ENCODE measurements at regions not wholly inside any gene's neighbourhood (a gene's known extent, or its start where the extent isn't known, plus 50 kb on each side); places are given as distances from the start of the nearest gene placed in this dataset.
"Not testable (repeated sequence)": the region's sequence is repeated elsewhere in the genome, so short reads cannot be mapped to it uniquely, and the experiment has no call there.

GRCh38 chr7:149697767-149698166 is 75.6 kb downstream of the ZNF467 start:
- H3K4me3 ChIP-seq (ENCODE audit: insufficient read depth, low read depth, low read length, poor library complexity, severe bottlenecking); H3K27ac ChIP-seq (ENCODE audit: insufficient read depth, low read length, poor library complexity, severe bottlenecking); H3K9me3 ChIP-seq (ENCODE audit: control insufficient read depth, low read length); DNase-seq; H3K36me3 ChIP-seq (ENCODE audit: control insufficient read depth, insufficient read depth, low read length); H3K4me1 ChIP-seq (ENCODE audit: control insufficient read depth, insufficient read depth, low read length, poor library complexity, severe bottlenecking); H3K27me3 ChIP-seq (replicated peaks; ENCODE audit: control insufficient read depth, insufficient read depth, low read length, poor library complexity, severe bottlenecking): not testable (repeated sequence)

- Histone ChIP-seq H3K4me3 (ENCODE audit: insufficient read depth, low read depth, low read length, poor library complexity, severe bottlenecking) (no peak overlapping the region), H3K27ac (ENCODE audit: insufficient read depth, low read length, poor library complexity, severe bottlenecking) (no peak overlapping the region), H3K9me3 (ENCODE audit: control insufficient read depth, low read length) (no peaks in the 10 kb centered on the region), H3K27me3 (replicated peaks; ENCODE audit: control insufficient read depth, insufficient read depth, low read length, poor library complexity, severe bottlenecking) (peaks cover 7% of the 10 kb centered on the region), H3K4me1 (ENCODE audit: control insufficient read depth, insufficient read depth, low read length, poor library complexity, severe bottlenecking) (no peaks in the 10 kb centered on the region), H3K36me3 (ENCODE audit: control insufficient read depth, insufficient read depth, low read length) (no peaks in the 10 kb centered on the region)
- DNase-seq, result no peak
Measured at GRCh38 chr7:149696280-149696679, 77.1 kb downstream of the ZNF467 start.

GRCh38 chr7:149692557-149692982 is 80.8 kb downstream of the ZNF467 start:
- no peak for DNase-seq
- Histone ChIP-seq H3K4me3 (ENCODE audit: insufficient read depth, low read depth, low read length, poor library complexity, severe bottlenecking) (no peak overlapping the region), H3K27me3 (replicated peaks; ENCODE audit: control insufficient read depth, insufficient read depth, low read length, poor library complexity, severe bottlenecking) (peaks cover 15% of the 10 kb centered on the region), H3K27ac (ENCODE audit: insufficient read depth, low read length, poor library complexity, severe bottlenecking) (no peak overlapping the region), H3K36me3 (ENCODE audit: control insufficient read depth, insufficient read depth, low read length) (no peaks in the 10 kb centered on the region), H3K9me3 (ENCODE audit: control insufficient read depth, low read length) (no peaks in the 10 kb centered on the region), H3K4me1 (ENCODE audit: control insufficient read depth, insufficient read depth, low read length, poor library complexity, severe bottlenecking) (no peaks in the 10 kb centered on the region)

GRCh38 chr7:149692056-149692455 is 81.3 kb downstream of the ZNF467 start:
- H3K4me3 ChIP-seq (ENCODE audit: insufficient read depth, low read depth, low read length, poor library complexity, severe bottlenecking), result no peak overlapping the region
- H3K36me3 ChIP-seq (ENCODE audit: control insufficient read depth, insufficient read depth, low read length), result no peaks in the 10 kb centered on the region
- no peaks in the 10 kb centered on the region for H3K9me3 ChIP-seq (ENCODE audit: control insufficient read depth, low read length)
- H3K27ac ChIP-seq (ENCODE audit: insufficient read depth, low read length, poor library complexity, severe bottlenecking), result no peak overlapping the region
- H3K4me1 ChIP-seq (ENCODE audit: control insufficient read depth, insufficient read depth, low read length, poor library complexity, severe bottlenecking), result no peaks in the 10 kb centered on the region
- no peak for DNase-seq
- peaks cover 15% of the 10 kb centered on the region for H3K27me3 ChIP-seq (replicated peaks; ENCODE audit: control insufficient read depth, insufficient read depth, low read length, poor library complexity, severe bottlenecking)

- DNase-seq, result no peak
Measured at GRCh38 chr7:149690688-149691446, 82.5 kb downstream of the ZNF467 start.

GRCh38 chr7:149689291-149689721 is 84.1 kb downstream of the ZNF467 start:
- Histone ChIP-seq H3K27ac (ENCODE audit: insufficient read depth, low read length, poor library complexity, severe bottlenecking) (no peak overlapping the region), H3K4me3 (ENCODE audit: insufficient read depth, low read depth, low read length, poor library complexity, severe bottlenecking) (no peak overlapping the region), H3K4me1 (ENCODE audit: control insufficient read depth, insufficient read depth, low read length, poor library complexity, severe bottlenecking) (no peaks in the 10 kb centered on the region), H3K27me3 (replicated peaks; ENCODE audit: control insufficient read depth, insufficient read depth, low read length, poor library complexity, severe bottlenecking) (peaks cover 15% of the 10 kb centered on the region), H3K9me3 (ENCODE audit: control insufficient read depth, low read length) (no peaks in the 10 kb centered on the region), H3K36me3 (ENCODE audit: control insufficient read depth, insufficient read depth, low read length) (no peaks in the 10 kb centered on the region)
- no peak for DNase-seq

More at GRCh38 chr7:149690688-149691446, 82.5 kb downstream of the ZNF467 start:
- Histone ChIP-seq H3K27me3 (replicated peaks; ENCODE audit: control insufficient read depth, insufficient read depth, low read length, poor library complexity, severe bottlenecking) (peaks cover 15% of the 10 kb centered on the region), H3K36me3 (ENCODE audit: control insufficient read depth, insufficient read depth, low read length) (no peaks in the 10 kb centered on the region), H3K4me3 (ENCODE audit: insufficient read depth, low read depth, low read length, poor library complexity, severe bottlenecking) (no peak overlapping the region), H3K9me3 (ENCODE audit: control insufficient read depth, low read length) (no peaks in the 10 kb centered on the region), H3K4me1 (ENCODE audit: control insufficient read depth, insufficient read depth, low read length, poor library complexity, severe bottlenecking) (no peaks in the 10 kb centered on the region), H3K27ac (ENCODE audit: insufficient read depth, low read length, poor library complexity, severe bottlenecking) (no peak overlapping the region)

GRCh38 chr7:149688836-149689235 is 84.6 kb downstream of the ZNF467 start:
- H3K27ac ChIP-seq (ENCODE audit: insufficient read depth, low read length, poor library complexity, severe bottlenecking), result no peak overlapping the region
- DNase-seq, result no peak
- H3K36me3 ChIP-seq (ENCODE audit: control insufficient read depth, insufficient read depth, low read length), result no peaks in the 10 kb centered on the region
- no peak overlapping the region for H3K4me3 ChIP-seq (ENCODE audit: insufficient read depth, low read depth, low read length, poor library complexity, severe bottlenecking)
- H3K9me3 ChIP-seq (ENCODE audit: control insufficient read depth, low read length), result no peaks in the 10 kb centered on the region
- H3K4me1 ChIP-seq (ENCODE audit: control insufficient read depth, insufficient read depth, low read length, poor library complexity, severe bottlenecking), result no peaks in the 10 kb centered on the region
- peaks cover 15% of the 10 kb centered on the region for H3K27me3 ChIP-seq (replicated peaks; ENCODE audit: control insufficient read depth, insufficient read depth, low read length, poor library complexity, severe bottlenecking)

- not testable (repeated sequence) for DNase-seq; H3K4me3 ChIP-seq (ENCODE audit: insufficient read depth, low read depth, low read length, poor library complexity, severe bottlenecking); H3K4me1 ChIP-seq (ENCODE audit: control insufficient read depth, insufficient read depth, low read length, poor library complexity, severe bottlenecking); H3K36me3 ChIP-seq (ENCODE audit: control insufficient read depth, insufficient read depth, low read length); H3K9me3 ChIP-seq (ENCODE audit: control insufficient read depth, low read length); H3K27ac ChIP-seq (ENCODE audit: insufficient read depth, low read length, poor library complexity, severe bottlenecking)
- peaks cover 15% of the 10 kb centered on the region for H3K27me3 ChIP-seq (replicated peaks; ENCODE audit: control insufficient read depth, insufficient read depth, low read length, poor library complexity, severe bottlenecking)
Measured at GRCh38 chr7:149687820-149688219, 85.6 kb downstream of the ZNF467 start.

GRCh38 chr7:149686449-149686848 is 86.9 kb downstream of the ZNF467 start:
- Histone ChIP-seq H3K9me3 (ENCODE audit: control insufficient read depth, low read length) (no peaks in the 10 kb centered on the region), H3K4me1 (ENCODE audit: control insufficient read depth, insufficient read depth, low read length, poor library complexity, severe bottlenecking) (no peaks in the 10 kb centered on the region), H3K36me3 (ENCODE audit: control insufficient read depth, insufficient read depth, low read length) (no peaks in the 10 kb centered on the region), H3K27me3 (replicated peaks; ENCODE audit: control insufficient read depth, insufficient read depth, low read length, poor library complexity, severe bottlenecking) (peaks cover 8% of the 10 kb centered on the region), H3K4me3 (ENCODE audit: insufficient read depth, low read depth, low read length, poor library complexity, severe bottlenecking) (no peak overlapping the region), H3K27ac (ENCODE audit: insufficient read depth, low read length, poor library complexity, severe bottlenecking) (no peak overlapping the region)
- no peak for DNase-seq

- H3K4me1 ChIP-seq (ENCODE audit: control insufficient read depth, insufficient read depth, low read length, poor library complexity, severe bottlenecking), result no peaks in the 10 kb centered on the region
- DNase-seq, result no peak
- no peak overlapping the region for H3K4me3 ChIP-seq (ENCODE audit: insufficient read depth, low read depth, low read length, poor library complexity, severe bottlenecking)
- H3K36me3 ChIP-seq (ENCODE audit: control insufficient read depth, insufficient read depth, low read length), result no peaks in the 10 kb centered on the region
- H3K27ac ChIP-seq (ENCODE audit: insufficient read depth, low read length, poor library complexity, severe bottlenecking), result no peak overlapping the region
- peaks cover 8% of the 10 kb centered on the region for H3K27me3 ChIP-seq (replicated peaks; ENCODE audit: control insufficient read depth, insufficient read depth, low read length, poor library complexity, severe bottlenecking)
- H3K9me3 ChIP-seq (ENCODE audit: control insufficient read depth, low read length), result no peaks in the 10 kb centered on the region
Measured at GRCh38 chr7:149686011-149686410, 87.4 kb downstream of the ZNF467 start.
